ENCODE measurements at regions not wholly inside any gene's neighbourhood (a gene's known extent, or its start where the extent isn't known, plus 50 kb on each side); places are given as distances from the start of the nearest gene placed in this dataset.

GRCh38 chr10:81216949-81217348 is 658.0 kb upstream of the NRG3 start:
- ATAC-seq: no peak

GRCh38 chr10:81218307-81218706 is 656.7 kb upstream of the NRG3 start:
- ATAC-seq: no peak
- TF ChIP-seq POU6F1 (CRISPR knock-in tag; IDR thresholded peaks at IDR 0.05; ENCODE audit: borderline replicate concordance, low read depth) (no peak), PPARA (CRISPR knock-in tag; IDR thresholded peaks at IDR 0.05; ENCODE audit: borderline replicate concordance) (no peak), RARB (CRISPR knock-in tag; IDR thresholded peaks at IDR 0.05) (no peak), TSHZ2 (CRISPR knock-in tag; IDR thresholded peaks at IDR 0.05) (no peak), ZNF8 (CRISPR knock-in tag; IDR thresholded peaks at IDR 0.05) (no peak), TOX (CRISPR knock-in tag; IDR thresholded peaks at IDR 0.05; ENCODE audit: borderline replicate concordance) (no peak), ISL1 (CRISPR knock-in tag; IDR thresholded peaks at IDR 0.05) (no peak), ZC3H10 (CRISPR knock-in tag; IDR thresholded peaks at IDR 0.05) (no peak), PATZ1 (CRISPR knock-in tag; IDR thresholded peaks at IDR 0.05; ENCODE audit: borderline replicate concordance) (no peak)

More at GRCh38 chr10:81216949-81217348, 658.0 kb upstream of the NRG3 start:
- TF ChIP-seq TOX (CRISPR knock-in tag; IDR thresholded peaks at IDR 0.05; ENCODE audit: borderline replicate concordance): no peak
- TF ChIP-seq ZNF8 (CRISPR knock-in tag; IDR thresholded peaks at IDR 0.05): no peak
- TF ChIP-seq ZFP30 (CRISPR knock-in tag; IDR thresholded peaks at IDR 0.05): no peak
- no peak for TF ChIP-seq ARNTL (CRISPR knock-in tag; IDR thresholded peaks at IDR 0.05; ENCODE audit: borderline replicate concordance, low read depth)
- TF ChIP-seq POU6F1 (CRISPR knock-in tag; IDR thresholded peaks at IDR 0.05; ENCODE audit: borderline replicate concordance, low read depth): no peak
- no peak for TF ChIP-seq GLIS3 (CRISPR knock-in tag; IDR thresholded peaks at IDR 0.05)
- TF ChIP-seq ISL1 (CRISPR knock-in tag; IDR thresholded peaks at IDR 0.05): no peak
- no peak for TF ChIP-seq CSDC2 (CRISPR knock-in tag; IDR thresholded peaks at IDR 0.05)
- TF ChIP-seq ZNF565 (CRISPR knock-in tag; conservative IDR thresholded peaks at IDR 0.05; ENCODE audit: low read depth): no peak
- TF ChIP-seq CREB5 (CRISPR knock-in tag; IDR thresholded peaks at IDR 0.05; ENCODE audit: low read depth): no peak
- TF ChIP-seq PATZ1 (CRISPR knock-in tag; IDR thresholded peaks at IDR 0.05; ENCODE audit: borderline replicate concordance): no peak
- no peak for TF ChIP-seq ZFP3 (CRISPR knock-in tag; IDR thresholded peaks at IDR 0.05)
- no peak for TF ChIP-seq TSHZ2 (CRISPR knock-in tag; IDR thresholded peaks at IDR 0.05)
- no peak for TF ChIP-seq ESRRG (CRISPR knock-in tag; IDR thresholded peaks at IDR 0.05)
- TF ChIP-seq BACH2 (CRISPR knock-in tag; IDR thresholded peaks at IDR 0.05; ENCODE audit: borderline replicate concordance): no peak
- TF ChIP-seq ZNF70 (CRISPR knock-in tag; IDR thresholded peaks at IDR 0.05): no peak
- no peak for TF ChIP-seq RARB (CRISPR knock-in tag; IDR thresholded peaks at IDR 0.05)
